B cell (primary cell): ENCODE measurements at regions not wholly inside any gene's neighbourhood (a gene's known extent, or its start where the extent isn't known, plus 50 kb on each side); places are given as distances from the start of the nearest gene placed in this dataset.

ENCODE experiments used
- ATAC-seq: fragments of 200-7000 bp; cut with Tn5 transposase; one replicate; pipeline ENCODE4 v1.10.0; 2021; ENCODE audit warnings: low read depth, mild to moderate bottlenecking, moderate number of reproducible peaks, moderate library complexity
- CTCF ChIA-PET: fragments of 350-600 bp; sonication (Branson Sonifier 250); formaldehyde crosslinking; loops from one replicate; lab custom pipeline; 2021; ENCODE audit warnings: antibody characterized with exemption, inconsistent platforms; lab: Charles Lee
- POLR2A ChIA-PET: fragments of 350-600 bp; sonication (Branson Sonifier 250); formaldehyde crosslinking; loops from one replicate; lab custom pipeline; 2021; ENCODE audit warnings: antibody characterized with exemption; lab: Charles Lee
- DNase-seq: peaks from one replicate; pipeline ENCODE4 v3.0.0; 2013
- H2AFZ ChIP-seq: 2 replicates; pipeline ENCODE4 v1.6.1; 2012; ENCODE audit warnings: mild to moderate bottlenecking, low read depth, low read length; ENCODE audit not compliant: insufficient read depth, poor library complexity, severe bottlenecking
- H3K27ac ChIP-seq, 2 donors: 1 replicate in 1 of 2; 2 replicates in 1 of 2; pipeline ENCODE4 v1.5.1; 2012 to 2013; ENCODE audit warnings: low read length in 2 of 2, mild to moderate bottlenecking in 2 of 2, moderate library complexity in 1 of 2
- H3K27me3 ChIP-seq, 4 experiments: fragments of 200-600 bp in 1 of 4; sonication (generic) in 1 of 4; replicated peaks in 1 of 4; 1 replicate in 2 of 4; 2 replicates in 2 of 4; pipeline versions ENCODE4 v1.6.1 to v1.7.0; 2013 to 2016; ENCODE audit warnings: low read length in 3 of 4, mild to moderate bottlenecking in 2 of 4, mixed read lengths in 1 of 4, moderate library complexity in 1 of 4; ENCODE audit not compliant: insufficient read depth in 4 of 4, control insufficient read depth in 3 of 4; ENCODE audit errors: control extremely low read depth in 1 of 4
- H3K36me3 ChIP-seq, 2 experiments: replicated peaks in 1 of 2; 1 replicate in 1 of 2; 2 replicates in 1 of 2; pipeline versions ENCODE4 v1.6.1 to v1.7.1; 2013; ENCODE audit warnings: low read length in 1 of 2; ENCODE audit not compliant: insufficient read depth in 2 of 2, control insufficient read depth in 1 of 2; ENCODE audit errors: control extremely low read depth in 1 of 2, extremely low read depth in 1 of 2
- H3K4me1 ChIP-seq, 2 donors: fragments of 200-600 bp in 1 of 2; sonication (generic) in 1 of 2; 1 replicate in 1 of 2; 2 replicates in 1 of 2; pipeline versions ENCODE4 v1.5.1 to v1.6.1; 2013 to 2017; ENCODE audit warnings: low read length in 2 of 2; ENCODE audit not compliant: control insufficient read depth in 2 of 2, insufficient read depth in 2 of 2
- H3K4me2 ChIP-seq: replicated peaks from 2 replicates; pipeline ENCODE3; 2012; ENCODE audit warnings: mild to moderate bottlenecking, low read depth, low read length; ENCODE audit not compliant: poor library complexity, severe bottlenecking
- H3K4me3 ChIP-seq, 5 experiments: fragments of 200-600 bp in 1 of 5; sonication (generic) in 1 of 5; 1 replicate in 3 of 5; 2 replicates in 2 of 5; pipeline versions ENCODE4 v1.5.1 to v1.7.0; 2011 to 2016; ENCODE audit warnings: low read length in 4 of 5, mild to moderate bottlenecking in 4 of 5, low read depth in 2 of 5, control low read depth in 1 of 5, moderate library complexity in 1 of 5; ENCODE audit not compliant: insufficient read depth in 1 of 5; ENCODE audit errors: control extremely low read depth in 1 of 5, extremely low read depth in 1 of 5
- H3K79me2 ChIP-seq: fragments of 200-600 bp; sonication (generic); one replicate; pipeline ENCODE4 v1.6.0; 2016; ENCODE audit warnings: low read length; ENCODE audit not compliant: control insufficient read depth, insufficient read depth
- H3K9ac ChIP-seq: fragments of 200-600 bp; sonication (generic); 2 replicates; pipeline ENCODE4 v1.6.1; 2017; ENCODE audit warnings: mild to moderate bottlenecking, low read length, moderate library complexity
- H3K9me3 ChIP-seq, 3 donors: one replicate each; pipeline versions ENCODE4 v1.6.1 to v1.7.1; 2013; ENCODE audit warnings: low read length in 2 of 3; ENCODE audit not compliant: control insufficient read depth in 2 of 3, insufficient read depth in 1 of 3; ENCODE audit errors: control extremely low read depth in 1 of 3
- H4K20me1 ChIP-seq: 2 replicates; pipeline ENCODE4 v1.6.0; 2012; ENCODE audit warnings: mild to moderate bottlenecking, low read length; ENCODE audit not compliant: insufficient read depth, control insufficient read depth, poor library complexity, severe bottlenecking
- H3K27ac Mint-ChIP-seq: one replicate; pipeline ENCODE4 v1.8.0; 2021; ENCODE audit warnings: mixed read lengths
- H3K27me3 Mint-ChIP-seq: one replicate; pipeline ENCODE4 v1.8.0; 2021; ENCODE audit warnings: mixed read lengths
- H3K4me1 Mint-ChIP-seq: one replicate; pipeline ENCODE4 v1.8.0; 2021; ENCODE audit warnings: mixed read lengths
- H3K4me3 Mint-ChIP-seq: one replicate; pipeline ENCODE4 v1.8.0; 2021; ENCODE audit warnings: mixed read lengths
- H3K9me3 Mint-ChIP-seq: one replicate; pipeline ENCODE4 v1.8.0; 2022; ENCODE audit warnings: mixed read lengths; ENCODE audit not compliant: insufficient read depth
- EZH2 ChIP-seq: IDR thresholded peaks from 2 replicates; pipeline ENCODE4 v1.6.1; 2012; ENCODE audit warnings: borderline replicate concordance, low read depth, mild to moderate bottlenecking, moderate library complexity, low read length; ENCODE audit not compliant: insufficient read depth, poor library complexity, severe bottlenecking
- WGBS: methylation state at CpG from one replicate; pipeline ENCODE4 v1.1.5; 2013; ENCODE audit warnings: missing lambda C conversion rate; ENCODE audit not compliant: insufficient coverage; 5-methylcytosine and 5-hydroxymethylcytosine counted together
- intact Hi-C: fragments of 100-400 bp; cut with micrococcal nuclease; formaldehyde crosslinking; loops from one replicate; pipeline ENCODE4 v1.10.0; 2022
- TF ChIP-seq, protein P1 (sequence below): fragments of 200-600 bp; IDR thresholded peaks from one replicate; pipeline ENCODE4 v1.8.0; 2022; ENCODE audit warnings: antibody characterized with exemption, mild to moderate bottlenecking

GRCh38 chr6:141097471-141097870, 1035.3 kb upstream of the GJE1 start:
- WGBS = no CpG with 5 or more reads among the region's 1 CpG
- no peaks in the 10 kb centered on the region for H3K4me1 ChIP-seq
- intact Hi-C loops = no loop called here

GRCh38 chr6:141095308-141095707, 1037.4 kb upstream of the GJE1 start:
- H3K4me3 ChIP-seq = no peak overlapping the region
- no peaks in the 10 kb centered on the region for H3K4me1 Mint-ChIP-seq
- no peaks in the 10 kb centered on the region for H3K27me3 ChIP-seq
- H3K9me3 ChIP-seq = no peaks in the 10 kb centered on the region
- no peak overlapping the region for H2AFZ ChIP-seq
- intact Hi-C loops = no loop called here
- H3K79me2 ChIP-seq = no peaks in the 10 kb centered on the region
- H3K9ac ChIP-seq = no peak overlapping the region
- ATAC-seq (no peak), DNase-seq (no peak)
- no peaks in the 10 kb centered on the region for H3K4me1 ChIP-seq
- H3K36me3 ChIP-seq = no peaks in the 10 kb centered on the region
- no peaks in the 10 kb centered on the region for H3K9me3 Mint-ChIP-seq
- WGBS = no CpG with 5 or more reads among the region's 1 CpG
- no peak overlapping the region for H3K27ac Mint-ChIP-seq
- H3K27ac ChIP-seq = no peak overlapping the region
- H3K27me3 Mint-ChIP-seq = no peaks in the 10 kb centered on the region
- TF ChIP-seq, protein P1, sequence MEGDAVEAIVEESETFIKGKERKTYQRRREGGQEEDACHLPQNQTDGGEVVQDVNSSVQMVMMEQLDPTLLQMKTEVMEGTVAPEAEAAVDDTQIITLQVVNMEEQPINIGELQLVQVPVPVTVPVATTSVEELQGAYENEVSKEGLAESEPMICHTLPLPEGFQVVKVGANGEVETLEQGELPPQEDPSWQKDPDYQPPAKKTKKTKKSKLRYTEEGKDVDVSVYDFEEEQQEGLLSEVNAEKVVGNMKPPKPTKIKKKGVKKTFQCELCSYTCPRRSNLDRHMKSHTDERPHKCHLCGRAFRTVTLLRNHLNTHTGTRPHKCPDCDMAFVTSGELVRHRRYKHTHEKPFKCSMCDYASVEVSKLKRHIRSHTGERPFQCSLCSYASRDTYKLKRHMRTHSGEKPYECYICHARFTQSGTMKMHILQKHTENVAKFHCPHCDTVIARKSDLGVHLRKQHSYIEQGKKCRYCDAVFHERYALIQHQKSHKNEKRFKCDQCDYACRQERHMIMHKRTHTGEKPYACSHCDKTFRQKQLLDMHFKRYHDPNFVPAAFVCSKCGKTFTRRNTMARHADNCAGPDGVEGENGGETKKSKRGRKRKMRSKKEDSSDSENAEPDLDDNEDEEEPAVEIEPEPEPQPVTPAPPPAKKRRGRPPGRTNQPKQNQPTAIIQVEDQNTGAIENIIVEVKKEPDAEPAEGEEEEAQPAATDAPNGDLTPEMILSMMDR = no peak
- TF ChIP-seq EZH2 = no peak
- no peak overlapping the region for H3K4me2 ChIP-seq
- ChIA-PET POLR2A (no interaction called here), CTCF (no interaction called here)
- H3K4me3 Mint-ChIP-seq = no peak overlapping the region
- H4K20me1 ChIP-seq = no peaks in the 10 kb centered on the region

More at GRCh38 chr6:141097471-141097870, 1035.3 kb upstream of the GJE1 start:
- Histone ChIP-seq H3K4me3 (no peak overlapping the region), H2AFZ (no peak overlapping the region), H3K4me2 (no peak overlapping the region), H3K9me3 (no peaks in the 10 kb centered on the region), H3K27ac (no peak overlapping the region), H4K20me1 (no peaks in the 10 kb centered on the region), H3K27me3 (no peaks in the 10 kb centered on the region), H3K36me3 (no peaks in the 10 kb centered on the region), H3K79me2 (no peaks in the 10 kb centered on the region), H3K9ac (no peak overlapping the region)
- Mint-ChIP-seq H3K4me3 (no peak overlapping the region), H3K27me3 (no peaks in the 10 kb centered on the region), H3K27ac (no peak overlapping the region), H3K9me3 (no peaks in the 10 kb centered on the region), H3K4me1 (no peaks in the 10 kb centered on the region)
- TF ChIP-seq EZH2 = no peak
- TF ChIP-seq, protein P1 = no peak
- ATAC-seq = no peak
- ChIA-PET CTCF (no interaction called here), POLR2A (no interaction called here)
- no peak for DNase-seq
